HEK293 (cell line): ENCODE measurements at regions not wholly inside any gene's neighbourhood (a gene's known extent, or its start where the extent isn't known, plus 50 kb on each side); places are given as distances from the start of the nearest gene placed in this dataset.

ENCODE experiments used
- EGR2 ChIP-seq: fragments of 450-650 bp; formaldehyde crosslinking; IDR thresholded peaks from 2 replicates; pipeline ENCODE4 v1.5.1; 2016; ENCODE audit warnings: low read depth, missing biosample characterization, missing genetic modification characterization
- ZNF140 ChIP-seq: fragments of 450-650 bp; formaldehyde crosslinking; IDR thresholded peaks from 2 replicates; pipeline ENCODE4 v1.5.1; 2016; ENCODE audit warnings: missing biosample characterization, missing genetic modification characterization
- ZNF514 ChIP-seq: fragments of 450-650 bp; formaldehyde crosslinking; IDR thresholded peaks from 2 replicates; pipeline ENCODE4 v1.5.1; 2016; ENCODE audit warnings: missing biosample characterization, missing genetic modification characterization
- ZNF549 ChIP-seq: fragments of 450-650 bp; IDR thresholded peaks from 2 replicates; pipeline ENCODE4 v1.5.1; 2018; ENCODE audit warnings: missing biosample characterization, missing genetic modification characterization, mild to moderate bottlenecking, inconsistent platforms, moderate library complexity
- ZNF555 ChIP-seq: fragments of 450-650 bp; formaldehyde crosslinking; conservative IDR thresholded peaks from 2 replicates; pipeline ENCODE4 v1.5.1; 2017; ENCODE audit warnings: missing biosample characterization, mild to moderate bottlenecking, missing genetic modification characterization, inconsistent platforms
- ZNF610 ChIP-seq: fragments of 450-650 bp; formaldehyde crosslinking; IDR thresholded peaks from 2 replicates; pipeline ENCODE4 v1.5.1; 2016; ENCODE audit warnings: missing biosample characterization, missing genetic modification characterization, borderline replicate concordance
- ZNF837 ChIP-seq: fragments of 450-650 bp; formaldehyde crosslinking; IDR thresholded peaks from 2 replicates; pipeline ENCODE4 v1.5.1; 2016; ENCODE audit warnings: missing biosample characterization, missing genetic modification characterization
- TF ChIP-seq, protein P1 (sequence below): fragments of 450-650 bp; formaldehyde crosslinking; conservative IDR thresholded peaks from 2 replicates; pipeline ENCODE4 v1.5.1; 2016; ENCODE audit warnings: low read depth, missing biosample characterization, missing genetic modification characterization
- TF ChIP-seq, protein P2 (sequence below): fragments of 450-650 bp; IDR thresholded peaks from 2 replicates; pipeline ENCODE4 v1.5.1; 2018; ENCODE audit warnings: missing biosample characterization, missing genetic modification characterization

DNA sequence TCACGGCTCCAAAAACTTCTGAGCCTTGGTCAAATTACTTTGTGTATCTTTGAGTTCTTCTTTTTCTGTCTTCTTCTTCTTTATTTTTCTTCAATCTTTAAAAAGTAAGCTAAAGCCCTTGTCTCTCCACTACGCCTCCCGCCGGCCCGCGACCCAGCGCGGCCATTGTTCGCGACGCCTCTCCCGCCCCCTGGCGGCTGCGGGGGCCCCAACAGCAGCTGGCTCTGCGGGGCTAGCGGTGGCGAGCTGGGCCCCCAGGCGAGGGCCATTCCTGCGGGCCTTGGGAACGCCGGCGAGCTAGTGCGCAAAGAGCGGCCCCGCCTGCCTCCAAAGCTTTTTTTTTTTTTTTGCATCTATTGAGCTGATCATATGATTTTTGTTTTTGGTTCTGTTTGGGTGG, 119.1 kb downstream of the TGIF2LX start (continued):
- TF ChIP-seq, protein P1, sequence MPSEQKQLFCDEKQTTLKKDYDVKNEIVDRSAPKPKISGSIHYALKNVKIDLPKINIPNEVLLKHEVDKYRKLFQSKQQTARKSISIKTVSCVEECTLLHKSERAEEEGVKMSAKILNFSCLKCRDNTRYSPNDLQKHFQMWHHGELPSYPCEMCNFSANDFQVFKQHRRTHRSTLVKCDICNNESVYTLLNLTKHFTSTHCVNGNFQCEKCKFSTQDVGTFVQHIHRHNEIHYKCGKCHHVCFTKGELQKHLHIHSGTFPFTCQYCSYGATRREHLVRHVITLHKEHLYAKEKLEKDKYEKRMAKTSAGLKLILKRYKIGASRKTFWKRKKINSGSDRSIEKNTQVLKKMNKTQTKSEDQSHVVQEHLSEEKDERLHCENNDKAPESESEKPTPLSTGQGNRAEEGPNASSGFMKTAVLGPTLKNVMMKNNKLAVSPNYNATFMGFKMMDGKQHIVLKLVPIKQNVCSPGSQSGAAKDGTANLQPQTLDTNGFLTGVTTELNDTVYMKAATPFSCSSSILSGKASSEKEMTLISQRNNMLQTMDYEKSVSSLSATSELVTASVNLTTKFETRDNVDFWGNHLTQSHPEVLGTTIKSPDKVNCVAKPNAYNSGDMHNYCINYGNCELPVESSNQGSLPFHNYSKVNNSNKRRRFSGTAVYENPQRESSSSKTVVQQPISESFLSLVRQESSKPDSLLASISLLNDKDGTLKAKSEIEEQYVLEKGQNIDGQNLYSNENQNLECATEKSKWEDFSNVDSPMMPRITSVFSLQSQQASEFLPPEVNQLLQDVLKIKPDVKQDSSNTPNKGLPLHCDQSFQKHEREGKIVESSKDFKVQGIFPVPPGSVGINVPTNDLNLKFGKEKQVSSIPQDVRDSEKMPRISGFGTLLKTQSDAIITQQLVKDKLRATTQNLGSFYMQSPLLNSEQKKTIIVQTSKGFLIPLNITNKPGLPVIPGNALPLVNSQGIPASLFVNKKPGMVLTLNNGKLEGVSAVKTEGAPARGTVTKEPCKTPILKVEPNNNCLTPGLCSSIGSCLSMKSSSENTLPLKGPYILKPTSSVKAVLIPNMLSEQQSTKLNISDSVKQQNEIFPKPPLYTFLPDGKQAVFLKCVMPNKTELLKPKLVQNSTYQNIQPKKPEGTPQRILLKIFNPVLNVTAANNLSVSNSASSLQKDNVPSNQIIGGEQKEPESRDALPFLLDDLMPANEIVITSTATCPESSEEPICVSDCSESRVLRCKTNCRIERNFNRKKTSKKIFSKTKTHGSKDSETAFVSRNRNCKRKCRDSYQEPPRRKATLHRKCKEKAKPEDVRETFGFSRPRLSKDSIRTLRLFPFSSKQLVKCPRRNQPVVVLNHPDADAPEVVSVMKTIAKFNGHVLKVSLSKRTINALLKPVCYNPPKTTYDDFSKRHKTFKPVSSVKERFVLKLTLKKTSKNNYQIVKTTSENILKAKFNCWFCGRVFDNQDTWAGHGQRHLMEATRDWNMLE (tag by site-specific recombination): no peak
- no peak for TF ChIP-seq ZNF140 (tag by site-specific recombination)
- TF ChIP-seq ZNF549 (tag by site-specific recombination): no peak
- no peak for TF ChIP-seq ZNF555 (tag by site-specific recombination)
- TF ChIP-seq, protein P2, sequence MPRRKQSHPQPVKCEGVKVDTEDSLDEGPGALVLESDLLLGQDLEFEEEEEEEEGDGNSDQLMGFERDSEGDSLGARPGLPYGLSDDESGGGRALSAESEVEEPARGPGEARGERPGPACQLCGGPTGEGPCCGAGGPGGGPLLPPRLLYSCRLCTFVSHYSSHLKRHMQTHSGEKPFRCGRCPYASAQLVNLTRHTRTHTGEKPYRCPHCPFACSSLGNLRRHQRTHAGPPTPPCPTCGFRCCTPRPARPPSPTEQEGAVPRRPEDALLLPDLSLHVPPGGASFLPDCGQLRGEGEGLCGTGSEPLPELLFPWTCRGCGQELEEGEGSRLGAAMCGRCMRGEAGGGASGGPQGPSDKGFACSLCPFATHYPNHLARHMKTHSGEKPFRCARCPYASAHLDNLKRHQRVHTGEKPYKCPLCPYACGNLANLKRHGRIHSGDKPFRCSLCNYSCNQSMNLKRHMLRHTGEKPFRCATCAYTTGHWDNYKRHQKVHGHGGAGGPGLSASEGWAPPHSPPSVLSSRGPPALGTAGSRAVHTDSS (tag by site-specific recombination): no peak
- TF ChIP-seq ZNF837 (tag by site-specific recombination): no peak
- TF ChIP-seq EGR2: no peak
- TF ChIP-seq ZNF610 (tag by site-specific recombination): no peak
- no peak for TF ChIP-seq ZNF514
